GM23338 (cell line): ENCODE measurements at regions not wholly inside any gene's neighbourhood (a gene's known extent, or its start where the extent isn't known, plus 50 kb on each side); places are given as distances from the start of the nearest gene placed in this dataset.
A peak's percentile ranks its signal among the peaks of the same experiment; 100 is the strongest.

Experiments
- ATAC-seq: fragments of 200-7000 bp; cut with Tn5 transposase; 3 replicates; pipeline ENCODE4 v1.9.1; 2020
- DNase-seq: peaks from one replicate; pipeline ENCODE4 v3.0.0-alpha.2; 2015; ENCODE audit warnings: low spot score
- H2AFZ ChIP-seq: fragments of 200-600 bp; sonication (generic); 2 replicates; pipeline ENCODE4 v1.8.0; 2016; ENCODE audit warnings: antibody characterized with exemption, mild to moderate bottlenecking, moderate library complexity
- H3F3A ChIP-seq: fragments of 200-600 bp; sonication (generic); replicated peaks from 2 replicates; pipeline ENCODE4 v1.8.0; 2017; ENCODE audit warnings: antibody characterized with exemption, mixed run types, low read depth
- H3K27ac ChIP-seq: fragments of 200-600 bp; sonication (generic); 2 replicates; pipeline ENCODE4 v1.6.1; 2016; ENCODE audit warnings: low read depth
- H3K27me3 ChIP-seq: fragments of 200-600 bp; sonication (generic); 2 replicates; pipeline ENCODE4 v1.8.0; 2016; ENCODE audit warnings: mild to moderate bottlenecking, mixed run types, moderate library complexity; ENCODE audit not compliant: insufficient read depth
- H3K36me3 ChIP-seq: fragments of 200-600 bp; sonication (generic); 2 replicates; pipeline ENCODE4 v1.8.0; 2016; ENCODE audit warnings: mild to moderate bottlenecking; ENCODE audit not compliant: insufficient read depth
- H3K4me1 ChIP-seq: fragments of 200-600 bp; sonication (generic); 2 replicates; pipeline ENCODE4 v1.8.0; 2016; ENCODE audit warnings: mild to moderate bottlenecking, moderate library complexity; ENCODE audit not compliant: insufficient read depth
- H3K4me2 ChIP-seq: fragments of 200-600 bp; sonication (generic); 2 replicates; pipeline ENCODE4 v1.7.1; 2017; ENCODE audit warnings: mixed run types
- H3K4me3 ChIP-seq: fragments of 200-600 bp; sonication (generic); 2 replicates; pipeline ENCODE4 v1.6.1; 2016; ENCODE audit warnings: mixed run types
- H3K79me2 ChIP-seq: fragments of 200-600 bp; sonication (generic); replicated peaks from 2 replicates; pipeline ENCODE4 v1.8.0; 2017; ENCODE audit warnings: mild to moderate bottlenecking; ENCODE audit not compliant: insufficient read depth
- H3K9me2 ChIP-seq: fragments of 200-600 bp; sonication (generic); 2 replicates; pipeline ENCODE4 v1.8.0; 2017; ENCODE audit not compliant: insufficient read depth
- H4K20me1 ChIP-seq: fragments of 200-600 bp; sonication (generic); replicated peaks from 2 replicates; pipeline ENCODE4 v1.8.0; 2017; ENCODE audit warnings: mild to moderate bottlenecking; ENCODE audit not compliant: insufficient read depth
- H3K27ac Mint-ChIP-seq: 2 replicates; pipeline ENCODE4 v1.8.0; 2020; ENCODE audit warnings: inconsistent platforms, mild to moderate bottlenecking, moderate library complexity, mixed read lengths
- H3K27me3 Mint-ChIP-seq: 3 replicates; pipeline ENCODE4 v1.8.0; 2022; ENCODE audit warnings: low read depth, mild to moderate bottlenecking, moderate library complexity, mixed read lengths, inconsistent platforms; ENCODE audit not compliant: insufficient read depth, poor library complexity
- H3K36me3 Mint-ChIP-seq: 3 replicates; pipeline ENCODE4 v1.8.0; 2021; ENCODE audit warnings: low read depth, mild to moderate bottlenecking, inconsistent platforms, moderate library complexity, mixed read lengths
- H3K4me1 Mint-ChIP-seq: 3 replicates; pipeline ENCODE4 v1.8.0; 2020; ENCODE audit warnings: mild to moderate bottlenecking, inconsistent platforms, mixed read lengths
- H3K4me3 Mint-ChIP-seq: 3 replicates; pipeline ENCODE4 v1.8.0; 2021; ENCODE audit warnings: moderate library complexity, mild to moderate bottlenecking, inconsistent platforms, mixed read lengths
- H3K9me3 Mint-ChIP-seq: 3 replicates; pipeline ENCODE4 v1.8.0; 2020; ENCODE audit warnings: moderate library complexity, mild to moderate bottlenecking, inconsistent platforms, mixed read lengths
- CREB1 ChIP-seq: fragments of 250-450 bp; sonication (Bioruptor Pico); IDR thresholded peaks from 2 replicates; pipeline ENCODE4 v1.5.0; 2020; ENCODE audit warnings: low read depth, mild to moderate bottlenecking, moderate library complexity
- EZH2 ChIP-seq: fragments of 200-600 bp; sonication (generic); IDR thresholded peaks from one replicate; pipeline ENCODE4 v1.8.0; 2017; ENCODE audit warnings: antibody characterized with exemption, mild to moderate bottlenecking, low read depth; ENCODE audit not compliant: unreplicated experiment
- EZH2phosphoT487 ChIP-seq: fragments of 200-600 bp; sonication (generic); IDR thresholded peaks from one replicate; pipeline ENCODE4 v1.8.1; 2018; ENCODE audit warnings: antibody characterized with exemption; ENCODE audit not compliant: unreplicated experiment
- JUNB ChIP-seq: IDR thresholded peaks from one replicate; pipeline ENCODE4 v1.6.1; 2016; ENCODE audit warnings: antibody characterized with exemption; ENCODE audit not compliant: unreplicated experiment
- NANOG ChIP-seq: IDR thresholded peaks from 2 replicates; pipeline ENCODE4 v1.6.1; 2016; ENCODE audit warnings: antibody characterized with exemption, borderline replicate concordance
- POLR2AphosphoS5 ChIP-seq: IDR thresholded peaks from 2 replicates; pipeline ENCODE4 v1.6.1; 2016; ENCODE audit warnings: antibody characterized with exemption, low read depth
- STAT1 ChIP-seq: IDR thresholded peaks from one replicate; pipeline ENCODE4 v1.6.1; 2016; ENCODE audit warnings: antibody characterized with exemption; ENCODE audit not compliant: unreplicated experiment
- ZNF114 ChIP-seq: fragments of 250-450 bp; sonication (Bioruptor Pico); IDR thresholded peaks from 2 replicates; pipeline ENCODE4 v1.5.0; 2020; ENCODE audit warnings: mild to moderate bottlenecking, moderate library complexity
- TF ChIP-seq, protein P1 (sequence below), 2 experiments: fragments of 200-600 bp in 1 of 2; sonication (generic) in 1 of 2; conservative IDR thresholded peaks; 2 replicates each; pipeline versions ENCODE4 v1.5.1 to v1.6.1; 2016 to 2017; ENCODE audit warnings: antibody characterized with exemption in 2 of 2, low read depth in 2 of 2, mild to moderate bottlenecking in 2 of 2, moderate library complexity in 1 of 2
- TF ChIP-seq, protein P2 (sequence below): IDR thresholded peaks from 2 replicates; pipeline ENCODE4 v1.6.1; 2016; ENCODE audit warnings: antibody characterized with exemption
- TF ChIP-seq, protein P3 (sequence below): fragments of 250-450 bp; sonication (Bioruptor Pico); IDR thresholded peaks from 2 replicates; pipeline ENCODE4 v1.5.0; 2020; ENCODE audit warnings: mild to moderate bottlenecking, moderate library complexity

DNA sequence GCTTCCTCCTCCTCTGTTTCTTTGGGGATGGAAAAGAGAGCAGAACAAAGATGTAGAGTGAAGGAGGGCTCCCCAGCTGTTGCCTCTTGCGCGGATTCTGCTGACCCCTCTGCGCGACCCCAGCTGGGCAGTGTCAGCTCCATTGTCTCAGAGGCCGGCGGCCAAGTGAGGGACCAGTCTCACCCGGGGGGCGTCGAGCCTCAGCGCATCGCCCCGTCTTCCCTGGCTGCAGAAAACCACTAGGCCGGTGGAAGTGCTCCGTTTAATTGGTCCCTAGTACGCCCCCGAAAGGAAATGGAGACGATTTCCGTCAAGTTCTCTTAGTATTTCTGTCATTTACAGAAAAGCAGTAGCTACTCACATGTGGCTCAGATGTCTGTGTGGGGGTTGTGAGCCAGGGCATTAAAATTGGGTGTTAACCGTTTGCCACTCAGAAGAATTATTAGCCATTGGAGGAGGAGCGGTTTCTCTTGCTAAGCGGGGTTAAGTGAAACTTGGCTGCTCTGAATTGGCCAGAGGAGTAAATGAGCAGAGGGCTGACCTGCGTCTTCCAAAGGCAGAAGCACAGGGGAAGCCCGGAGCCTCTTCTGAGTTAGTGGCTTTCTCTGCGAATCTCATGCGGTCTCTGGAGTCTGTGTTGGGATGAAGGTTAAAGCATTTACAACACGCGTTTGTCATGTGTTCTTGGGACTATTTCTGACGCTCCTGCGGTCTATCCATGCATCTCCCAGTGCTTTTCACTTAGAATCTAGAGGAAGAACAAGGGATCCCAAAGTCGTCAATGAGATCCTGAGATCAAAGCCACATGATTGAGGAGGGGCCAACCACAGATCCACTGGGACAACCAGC, 132.8 kb upstream of the MYO16 start:
- Histone ChIP-seq H3K27ac (no peak overlapping the region), H2AFZ (peak overlapping the region; percentile 93), H3K4me2 (peak overlapping the region; percentile 97), H3K27me3 (peaks cover 60% of the 10 kb centered on the region), H3K4me3 (peak overlapping the region; percentile 85), H3K36me3 (no peaks in the 10 kb centered on the region), H4K20me1 (0 out of 2 replicates have a peak, but pooled peaks cover 4% of the 10 kb centered on the region), H3F3A (no peaks in the 10 kb centered on the region), H3K79me2 (no peaks in the 10 kb centered on the region), H3K4me1 (no peaks in the 10 kb centered on the region), H3K9me2 (no peaks in the 10 kb centered on the region)
- Mint-ChIP-seq H3K27ac (no peak overlapping the region), H3K4me1 (peaks cover 9% of the 10 kb centered on the region), H3K4me3 (peak overlapping the region; percentile 83), H3K36me3 (no peaks in the 10 kb centered on the region; the same call in 2 of the 3 replicates), H3K9me3 (0 out of 3 replicates have a peak, but pooled peaks cover 3% of the 10 kb centered on the region), H3K27me3 (peaks cover 32% of the 10 kb centered on the region)
- peak; percentile 53 for TF ChIP-seq EZH2
- no peak for TF ChIP-seq EZH2phosphoT487
- TF ChIP-seq, protein P1, sequence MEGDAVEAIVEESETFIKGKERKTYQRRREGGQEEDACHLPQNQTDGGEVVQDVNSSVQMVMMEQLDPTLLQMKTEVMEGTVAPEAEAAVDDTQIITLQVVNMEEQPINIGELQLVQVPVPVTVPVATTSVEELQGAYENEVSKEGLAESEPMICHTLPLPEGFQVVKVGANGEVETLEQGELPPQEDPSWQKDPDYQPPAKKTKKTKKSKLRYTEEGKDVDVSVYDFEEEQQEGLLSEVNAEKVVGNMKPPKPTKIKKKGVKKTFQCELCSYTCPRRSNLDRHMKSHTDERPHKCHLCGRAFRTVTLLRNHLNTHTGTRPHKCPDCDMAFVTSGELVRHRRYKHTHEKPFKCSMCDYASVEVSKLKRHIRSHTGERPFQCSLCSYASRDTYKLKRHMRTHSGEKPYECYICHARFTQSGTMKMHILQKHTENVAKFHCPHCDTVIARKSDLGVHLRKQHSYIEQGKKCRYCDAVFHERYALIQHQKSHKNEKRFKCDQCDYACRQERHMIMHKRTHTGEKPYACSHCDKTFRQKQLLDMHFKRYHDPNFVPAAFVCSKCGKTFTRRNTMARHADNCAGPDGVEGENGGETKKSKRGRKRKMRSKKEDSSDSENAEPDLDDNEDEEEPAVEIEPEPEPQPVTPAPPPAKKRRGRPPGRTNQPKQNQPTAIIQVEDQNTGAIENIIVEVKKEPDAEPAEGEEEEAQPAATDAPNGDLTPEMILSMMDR (conservative IDR thresholded peaks at IDR 0.05; ENCODE audit: low read depth in 2 of 2), result no peak
- no peak for TF ChIP-seq JUNB
- TF ChIP-seq CREB1, result no peak
- TF ChIP-seq STAT1, result no peak
- no peak for TF ChIP-seq POLR2AphosphoS5
- DNase-seq (peak; percentile 44), ATAC-seq (peak; percentile 44)

DNA sequence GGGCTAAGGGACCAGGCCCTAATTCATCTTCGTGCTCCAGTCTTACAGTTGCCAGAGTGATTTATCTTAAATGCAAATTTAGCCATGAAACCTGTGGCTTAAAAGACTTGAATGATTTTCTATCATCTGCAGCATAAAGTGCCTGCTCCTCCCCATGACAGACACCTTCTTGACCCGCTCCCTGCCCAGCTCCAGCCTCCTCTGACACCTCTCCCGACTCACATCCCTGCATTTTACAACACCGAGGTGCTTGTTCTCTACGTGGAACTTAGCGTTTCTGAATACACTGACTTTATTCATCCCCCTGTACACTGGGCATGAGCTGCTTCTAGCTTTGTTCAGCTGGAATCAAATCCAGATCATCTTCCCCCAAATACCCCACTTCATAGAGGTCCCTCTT, 128.7 kb upstream of the MYO16 start:
- no peaks in the 10 kb centered on the region for H3K9me2 ChIP-seq
- Mint-ChIP-seq H3K36me3 (no peaks in the 10 kb centered on the region; the same call in 2 of the 3 replicates), H3K27ac (no peak overlapping the region), H3K4me3 (no peak overlapping the region), H3K9me3 (no peaks in the 10 kb centered on the region), H3K27me3 (peaks cover 18% of the 10 kb centered on the region), H3K4me1 (peaks cover 9% of the 10 kb centered on the region)
- H3K79me2 ChIP-seq, result no peaks in the 10 kb centered on the region
- H4K20me1 ChIP-seq, result 0 out of 2 replicates have a peak, but pooled peaks cover 4% of the 10 kb centered on the region
- peaks cover 34% of the 10 kb centered on the region for H3K27me3 ChIP-seq
- no peak overlapping the region for H2AFZ ChIP-seq
- H3K4me3 ChIP-seq, result no peak overlapping the region
- H3K36me3 ChIP-seq, result no peaks in the 10 kb centered on the region
- no peak for ATAC-seq
- H3K27ac ChIP-seq, result no peak overlapping the region
- no peak for DNase-seq
- H3K4me2 ChIP-seq, result no peak overlapping the region
- no peaks in the 10 kb centered on the region for H3F3A ChIP-seq
- no peaks in the 10 kb centered on the region for H3K4me1 ChIP-seq
- TF ChIP-seq, protein P2, sequence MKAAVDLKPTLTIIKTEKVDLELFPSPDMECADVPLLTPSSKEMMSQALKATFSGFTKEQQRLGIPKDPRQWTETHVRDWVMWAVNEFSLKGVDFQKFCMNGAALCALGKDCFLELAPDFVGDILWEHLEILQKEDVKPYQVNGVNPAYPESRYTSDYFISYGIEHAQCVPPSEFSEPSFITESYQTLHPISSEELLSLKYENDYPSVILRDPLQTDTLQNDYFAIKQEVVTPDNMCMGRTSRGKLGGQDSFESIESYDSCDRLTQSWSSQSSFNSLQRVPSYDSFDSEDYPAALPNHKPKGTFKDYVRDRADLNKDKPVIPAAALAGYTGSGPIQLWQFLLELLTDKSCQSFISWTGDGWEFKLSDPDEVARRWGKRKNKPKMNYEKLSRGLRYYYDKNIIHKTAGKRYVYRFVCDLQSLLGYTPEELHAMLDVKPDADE, result no peak
- TF ChIP-seq, protein P3, sequence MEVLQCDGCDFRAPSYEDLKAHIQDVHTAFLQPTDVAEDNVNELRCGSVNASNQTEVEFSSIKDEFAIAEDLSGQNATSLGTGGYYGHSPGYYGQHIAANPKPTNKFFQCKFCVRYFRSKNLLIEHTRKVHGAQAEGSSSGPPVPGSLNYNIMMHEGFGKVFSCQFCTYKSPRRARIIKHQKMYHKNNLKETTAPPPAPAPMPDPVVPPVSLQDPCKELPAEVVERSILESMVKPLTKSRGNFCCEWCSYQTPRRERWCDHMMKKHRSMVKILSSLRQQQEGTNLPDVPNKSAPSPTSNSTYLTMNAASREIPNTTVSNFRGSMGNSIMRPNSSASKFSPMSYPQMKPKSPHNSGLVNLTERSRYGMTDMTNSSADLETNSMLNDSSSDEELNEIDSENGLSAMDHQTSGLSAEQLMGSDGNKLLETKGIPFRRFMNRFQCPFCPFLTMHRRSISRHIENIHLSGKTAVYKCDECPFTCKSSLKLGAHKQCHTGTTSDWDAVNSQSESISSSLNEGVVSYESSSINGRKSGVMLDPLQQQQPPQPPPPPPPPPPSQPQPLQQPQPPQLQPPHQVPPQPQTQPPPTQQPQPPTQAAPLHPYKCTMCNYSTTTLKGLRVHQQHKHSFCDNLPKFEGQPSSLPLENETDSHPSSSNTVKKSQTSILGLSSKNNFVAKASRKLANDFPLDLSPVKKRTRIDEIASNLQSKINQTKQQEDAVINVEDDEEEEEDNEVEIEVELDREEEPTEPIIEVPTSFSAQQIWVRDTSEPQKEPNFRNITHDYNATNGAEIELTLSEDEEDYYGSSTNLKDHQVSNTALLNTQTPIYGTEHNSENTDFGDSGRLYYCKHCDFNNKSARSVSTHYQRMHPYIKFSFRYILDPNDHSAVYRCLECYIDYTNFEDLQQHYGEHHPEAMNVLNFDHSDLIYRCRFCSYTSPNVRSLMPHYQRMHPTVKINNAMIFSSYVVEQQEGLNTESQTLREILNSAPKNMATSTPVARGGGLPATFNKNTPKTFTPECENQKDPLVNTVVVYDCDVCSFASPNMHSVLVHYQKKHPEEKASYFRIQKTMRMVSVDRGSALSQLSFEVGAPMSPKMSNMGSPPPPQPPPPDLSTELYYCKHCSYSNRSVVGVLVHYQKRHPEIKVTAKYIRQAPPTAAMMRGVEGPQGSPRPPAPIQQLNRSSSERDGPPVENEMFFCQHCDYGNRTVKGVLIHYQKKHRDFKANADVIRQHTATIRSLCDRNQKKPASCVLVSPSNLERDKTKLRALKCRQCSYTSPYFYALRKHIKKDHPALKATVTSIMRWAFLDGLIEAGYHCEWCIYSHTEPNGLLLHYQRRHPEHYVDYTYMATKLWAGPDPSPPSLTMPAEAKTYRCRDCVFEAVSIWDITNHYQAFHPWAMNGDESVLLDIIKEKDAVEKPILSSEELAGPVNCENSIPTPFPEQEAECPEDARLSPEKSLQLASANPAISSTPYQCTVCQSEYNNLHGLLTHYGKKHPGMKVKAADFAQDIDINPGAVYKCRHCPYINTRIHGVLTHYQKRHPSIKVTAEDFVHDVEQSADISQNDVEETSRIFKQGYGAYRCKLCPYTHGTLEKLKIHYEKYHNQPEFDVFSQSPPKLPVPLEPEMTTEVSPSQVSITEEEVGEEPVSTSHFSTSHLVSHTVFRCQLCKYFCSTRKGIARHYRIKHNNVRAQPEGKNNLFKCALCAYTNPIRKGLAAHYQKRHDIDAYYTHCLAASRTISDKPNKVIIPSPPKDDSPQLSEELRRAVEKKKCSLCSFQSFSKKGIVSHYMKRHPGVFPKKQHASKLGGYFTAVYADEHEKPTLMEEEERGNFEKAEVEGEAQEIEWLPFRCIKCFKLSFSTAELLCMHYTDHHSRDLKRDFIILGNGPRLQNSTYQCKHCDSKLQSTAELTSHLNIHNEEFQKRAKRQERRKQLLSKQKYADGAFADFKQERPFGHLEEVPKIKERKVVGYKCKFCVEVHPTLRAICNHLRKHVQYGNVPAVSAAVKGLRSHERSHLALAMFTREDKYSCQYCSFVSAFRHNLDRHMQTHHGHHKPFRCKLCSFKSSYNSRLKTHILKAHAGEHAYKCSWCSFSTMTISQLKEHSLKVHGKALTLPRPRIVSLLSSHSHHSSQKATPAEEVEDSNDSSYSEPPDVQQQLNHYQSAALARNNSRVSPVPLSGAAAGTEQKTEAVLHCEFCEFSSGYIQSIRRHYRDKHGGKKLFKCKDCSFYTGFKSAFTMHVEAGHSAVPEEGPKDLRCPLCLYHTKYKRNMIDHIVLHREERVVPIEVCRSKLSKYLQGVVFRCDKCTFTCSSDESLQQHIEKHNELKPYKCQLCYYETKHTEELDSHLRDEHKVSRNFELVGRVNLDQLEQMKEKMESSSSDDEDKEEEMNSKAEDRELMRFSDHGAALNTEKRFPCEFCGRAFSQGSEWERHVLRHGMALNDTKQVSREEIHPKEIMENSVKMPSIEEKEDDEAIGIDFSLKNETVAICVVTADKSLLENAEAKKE (CRISPR knock-in tag), result no peak
- TF ChIP-seq STAT1 (no peak), EZH2 (no peak), NANOG (no peak), JUNB (no peak), ZNF114 (CRISPR knock-in tag) (no peak), EZH2phosphoT487 (no peak)
